Panc1 (cell line): ENCODE measurements at regions not wholly inside any gene's neighbourhood (a gene's known extent, or its start where the extent isn't known, plus 50 kb on each side); places are given as distances from the start of the nearest gene placed in this dataset.

ENCODE experiments used
- ATAC-seq: fragments of 200-7000 bp; cut with Tn5 transposase; 2 replicates; pipeline ENCODE4 v1.9.1; 2020; ENCODE audit warnings: mild to moderate bottlenecking, moderate library complexity
- BruUV-seq: library from RNA; stranded (reverse); fragments of 400-500 nt; replicated peaks from 2 replicates; lab custom pipeline; 2021; lab: Mats Ljungman, UMichigan
- CTCF ChIA-PET: fragments of 300-600 bp; sonication (Branson Sonifier 250); formaldehyde crosslinking; loops from one replicate; lab custom pipeline; 2022; ENCODE audit warnings: antibody characterized with exemption; lab: Charles Lee
- POLR2A ChIA-PET: fragments of 300-600 bp; sonication (Branson Sonifier 250); formaldehyde crosslinking; loops from one replicate; lab custom pipeline; 2022; ENCODE audit warnings: antibody characterized with exemption; lab: Charles Lee
- DNase-seq: peaks from one replicate; pipeline ENCODE4 v3.0.0-alpha.2; 2010; ENCODE audit warnings: low read depth, low spot score
- H3K27ac ChIP-seq: 2 replicates; pipeline ENCODE4 v1.5.1; 2011; ENCODE audit warnings: mild to moderate bottlenecking, low read length, inconsistent platforms
- H3K27me3 ChIP-seq: fragments of 200-500 bp; sonication (Bioruptor generic); 2 replicates; pipeline ENCODE4 v1.6.0; 2014; ENCODE audit warnings: low read length, inconsistent platforms; ENCODE audit not compliant: control insufficient read depth, insufficient read depth
- H3K36me3 ChIP-seq: fragments of 200-500 bp; sonication (Bioruptor generic); 2 replicates; pipeline ENCODE4 v1.5.1; 2014; ENCODE audit warnings: inconsistent platforms, mild to moderate bottlenecking, low read length, moderate library complexity; ENCODE audit not compliant: control insufficient read depth, insufficient read depth
- H3K4me1 ChIP-seq: 2 replicates; pipeline ENCODE4 v1.5.1; 2011; ENCODE audit warnings: inconsistent platforms, mild to moderate bottlenecking, low read length, moderate library complexity; ENCODE audit not compliant: control insufficient read depth, insufficient read depth
- H3K4me3 ChIP-seq, 2 experiments: 2 replicates each; pipeline ENCODE4 v1.5.1; 2011 to 2012; ENCODE audit warnings: low read depth in 2 of 2, low read length in 2 of 2, mild to moderate bottlenecking in 2 of 2, inconsistent platforms in 1 of 2, moderate library complexity in 1 of 2
- H3K9me3 ChIP-seq: fragments of 200-500 bp; sonication (Bioruptor generic); 2 replicates; pipeline ENCODE4 v1.5.1; 2014; ENCODE audit warnings: low read depth, mild to moderate bottlenecking, inconsistent platforms, low read length, moderate library complexity; ENCODE audit not compliant: control insufficient read depth, insufficient read depth
- POLR2AphosphoS5 ChIP-seq: IDR thresholded peaks from 2 replicates; pipeline ENCODE4 v1.6.1; 2012; ENCODE audit warnings: mild to moderate bottlenecking, low read depth, low read length, moderate library complexity
- SIN3A ChIP-seq: IDR thresholded peaks from 2 replicates; pipeline ENCODE4 v1.6.1; 2012; ENCODE audit warnings: low read depth, mild to moderate bottlenecking, low read length, moderate library complexity, borderline replicate concordance; ENCODE audit not compliant: insufficient read depth
- TCF7L2 ChIP-seq: IDR thresholded peaks from 2 replicates; pipeline ENCODE4 v1.6.1; 2011; ENCODE audit warnings: mild to moderate bottlenecking, low read depth, low read length, inconsistent platforms
- in situ Hi-C: cut with HindIII; loops from 2 replicates; pipeline ENCODE4 v1.10.0; 2016; ENCODE audit warnings: low sequenced_read_pairs, low pct_unique_long_range_greater_than_20kb
- intact Hi-C: fragments of 100-400 bp; cut with micrococcal nuclease; formaldehyde crosslinking; loops from one replicate; pipeline ENCODE4 v1.10.0; 2022; ENCODE audit not compliant: unreplicated experiment
- TF ChIP-seq, protein P1 (sequence below), 2 experiments: IDR thresholded peaks; 2 replicates each; pipeline ENCODE4 v1.6.1; 2011 to 2012; ENCODE audit warnings: low read depth in 2 of 2, control low read depth in 1 of 2, low read length in 1 of 2, mild to moderate bottlenecking in 1 of 2, moderate library complexity in 1 of 2; ENCODE audit not compliant: insufficient read depth in 1 of 2
- TF ChIP-seq, protein P2 (sequence below): fragments of 450-650 bp; IDR thresholded peaks from 2 replicates; pipeline ENCODE4 v1.5.1; 2017; ENCODE audit warnings: mild to moderate bottlenecking

DNA sequence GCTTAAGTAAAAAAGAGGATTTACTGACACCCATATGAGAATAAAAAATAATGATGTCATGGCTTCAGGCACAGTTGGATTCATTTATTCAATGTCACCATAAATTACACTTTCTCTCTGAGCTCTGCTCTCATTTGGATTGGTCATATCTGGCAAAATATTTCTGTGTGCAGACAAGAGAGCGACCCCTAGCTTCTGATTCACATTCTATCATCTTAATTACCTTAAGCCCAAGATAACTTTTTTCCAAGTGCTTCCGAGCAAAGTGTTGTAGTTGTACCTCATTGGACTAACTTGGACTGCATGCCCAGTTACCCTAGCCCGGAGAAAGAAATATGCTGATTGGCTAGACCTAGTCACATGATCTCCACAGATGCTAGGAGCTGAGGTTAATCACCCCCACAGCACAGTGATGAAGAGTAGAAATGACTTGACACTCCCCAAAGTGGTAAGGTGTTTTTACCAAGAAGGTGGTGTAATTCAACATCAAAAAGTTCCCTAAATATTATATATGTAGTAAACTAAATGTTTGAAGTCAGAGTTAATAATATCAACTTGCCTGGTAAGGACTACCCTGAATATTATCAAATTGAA, 552.2 kb upstream of the SUCLG2 start:
- BruUV-seq: no TSS peak
- in situ Hi-C loops (no loop called here), intact Hi-C loops (no loop called here)
- DNase-seq: no peak
- no peaks in the 10 kb centered on the region for H3K36me3 ChIP-seq
- POLR2A ChIA-PET: no interaction called here
- H3K27ac ChIP-seq: no peak overlapping the region
- no peak overlapping the region for H3K4me3 ChIP-seq
- H3K4me1 ChIP-seq: no peaks in the 10 kb centered on the region
- ATAC-seq: no peak
- no peaks in the 10 kb centered on the region for H3K27me3 ChIP-seq
- CTCF ChIA-PET: interaction anchor here (0.6 kb wide), 1 partner anchor 698 kb away, joined by 7 read pairs; no protein-coding TSS in a partner anchor
- TF ChIP-seq, protein P1, sequence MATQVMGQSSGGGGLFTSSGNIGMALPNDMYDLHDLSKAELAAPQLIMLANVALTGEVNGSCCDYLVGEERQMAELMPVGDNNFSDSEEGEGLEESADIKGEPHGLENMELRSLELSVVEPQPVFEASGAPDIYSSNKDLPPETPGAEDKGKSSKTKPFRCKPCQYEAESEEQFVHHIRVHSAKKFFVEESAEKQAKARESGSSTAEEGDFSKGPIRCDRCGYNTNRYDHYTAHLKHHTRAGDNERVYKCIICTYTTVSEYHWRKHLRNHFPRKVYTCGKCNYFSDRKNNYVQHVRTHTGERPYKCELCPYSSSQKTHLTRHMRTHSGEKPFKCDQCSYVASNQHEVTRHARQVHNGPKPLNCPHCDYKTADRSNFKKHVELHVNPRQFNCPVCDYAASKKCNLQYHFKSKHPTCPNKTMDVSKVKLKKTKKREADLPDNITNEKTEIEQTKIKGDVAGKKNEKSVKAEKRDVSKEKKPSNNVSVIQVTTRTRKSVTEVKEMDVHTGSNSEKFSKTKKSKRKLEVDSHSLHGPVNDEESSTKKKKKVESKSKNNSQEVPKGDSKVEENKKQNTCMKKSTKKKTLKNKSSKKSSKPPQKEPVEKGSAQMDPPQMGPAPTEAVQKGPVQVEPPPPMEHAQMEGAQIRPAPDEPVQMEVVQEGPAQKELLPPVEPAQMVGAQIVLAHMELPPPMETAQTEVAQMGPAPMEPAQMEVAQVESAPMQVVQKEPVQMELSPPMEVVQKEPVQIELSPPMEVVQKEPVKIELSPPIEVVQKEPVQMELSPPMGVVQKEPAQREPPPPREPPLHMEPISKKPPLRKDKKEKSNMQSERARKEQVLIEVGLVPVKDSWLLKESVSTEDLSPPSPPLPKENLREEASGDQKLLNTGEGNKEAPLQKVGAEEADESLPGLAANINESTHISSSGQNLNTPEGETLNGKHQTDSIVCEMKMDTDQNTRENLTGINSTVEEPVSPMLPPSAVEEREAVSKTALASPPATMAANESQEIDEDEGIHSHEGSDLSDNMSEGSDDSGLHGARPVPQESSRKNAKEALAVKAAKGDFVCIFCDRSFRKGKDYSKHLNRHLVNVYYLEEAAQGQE (IDR thresholded peaks at IDR 0.05; ENCODE audit: insufficient read depth in 1 of 2, low read depth in 2 of 2, low read length in 1 of 2): no peak
- no peak for TF ChIP-seq SIN3A
- TF ChIP-seq TCF7L2: no peak
- TF ChIP-seq, protein P2, sequence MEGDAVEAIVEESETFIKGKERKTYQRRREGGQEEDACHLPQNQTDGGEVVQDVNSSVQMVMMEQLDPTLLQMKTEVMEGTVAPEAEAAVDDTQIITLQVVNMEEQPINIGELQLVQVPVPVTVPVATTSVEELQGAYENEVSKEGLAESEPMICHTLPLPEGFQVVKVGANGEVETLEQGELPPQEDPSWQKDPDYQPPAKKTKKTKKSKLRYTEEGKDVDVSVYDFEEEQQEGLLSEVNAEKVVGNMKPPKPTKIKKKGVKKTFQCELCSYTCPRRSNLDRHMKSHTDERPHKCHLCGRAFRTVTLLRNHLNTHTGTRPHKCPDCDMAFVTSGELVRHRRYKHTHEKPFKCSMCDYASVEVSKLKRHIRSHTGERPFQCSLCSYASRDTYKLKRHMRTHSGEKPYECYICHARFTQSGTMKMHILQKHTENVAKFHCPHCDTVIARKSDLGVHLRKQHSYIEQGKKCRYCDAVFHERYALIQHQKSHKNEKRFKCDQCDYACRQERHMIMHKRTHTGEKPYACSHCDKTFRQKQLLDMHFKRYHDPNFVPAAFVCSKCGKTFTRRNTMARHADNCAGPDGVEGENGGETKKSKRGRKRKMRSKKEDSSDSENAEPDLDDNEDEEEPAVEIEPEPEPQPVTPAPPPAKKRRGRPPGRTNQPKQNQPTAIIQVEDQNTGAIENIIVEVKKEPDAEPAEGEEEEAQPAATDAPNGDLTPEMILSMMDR: no peak
- TF ChIP-seq POLR2AphosphoS5: no peak
- H3K9me3 ChIP-seq: no peaks in the 10 kb centered on the region

DNA sequence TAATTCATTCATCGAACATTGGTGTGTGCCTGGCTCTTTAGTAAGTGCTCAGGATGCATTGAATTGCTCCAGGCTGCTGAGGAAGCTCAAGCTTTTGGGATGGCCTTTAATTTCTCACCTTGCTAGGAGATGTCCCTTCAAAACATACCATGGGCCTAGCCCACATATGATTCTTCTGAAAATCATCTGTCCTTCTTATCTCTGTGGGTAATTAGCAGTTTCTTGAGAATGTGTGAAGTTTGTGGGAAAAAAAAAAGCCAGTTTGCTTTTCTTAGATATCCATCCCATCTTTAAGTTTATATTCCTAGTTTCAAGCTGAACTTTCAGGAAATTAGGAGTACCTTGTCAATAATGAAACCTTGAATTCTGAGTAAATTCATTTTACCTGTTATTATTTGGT, 532.3 kb upstream of the SUCLG2 start:
- no peak for ATAC-seq
- POLR2A ChIA-PET: no interaction called here

More for the DNA sequence above, 532.3 kb upstream of the SUCLG2 start:
- TF ChIP-seq POLR2AphosphoS5 (no peak), SIN3A (no peak), TCF7L2 (no peak)
- TF ChIP-seq, protein P1 (IDR thresholded peaks at IDR 0.05; ENCODE audit: insufficient read depth in 1 of 2, low read depth in 2 of 2, low read length in 1 of 2): no peak
- TF ChIP-seq, protein P2: no peak
- no peaks in the 10 kb centered on the region for H3K9me3 ChIP-seq
- no peak overlapping the region for H3K4me3 ChIP-seq
- H3K27ac ChIP-seq: no peak overlapping the region
- no peak for DNase-seq
- H3K36me3 ChIP-seq: no peaks in the 10 kb centered on the region
- no peaks in the 10 kb centered on the region for H3K27me3 ChIP-seq
- no peaks in the 10 kb centered on the region for H3K4me1 ChIP-seq
- intact Hi-C loops (no loop called here), in situ Hi-C loops (no loop called here)
- CTCF ChIA-PET: no interaction called here
- BruUV-seq: no TSS peak
